Skeletal muscle satellite cell (primary cell): ENCODE measurements at regions not wholly inside any gene's neighbourhood (a gene's known extent, or its start where the extent isn't known, plus 50 kb on each side); places are given as distances from the start of the nearest gene placed in this dataset.
"Not testable (repeated sequence)": the region's sequence is repeated elsewhere in the genome, so short reads cannot be mapped to it uniquely, and the experiment has no call there.

Experiments used
- H3K27me3 ChIP-seq: 2 replicates; pipeline ENCODE4 v1.7.0; 2013; ENCODE audit warnings: low read length; ENCODE audit not compliant: control insufficient read depth, insufficient read depth
- H3K36me3 ChIP-seq: 2 replicates; pipeline ENCODE4 v1.7.0; 2013; ENCODE audit warnings: mild to moderate bottlenecking, control low read depth, low read length; ENCODE audit not compliant: insufficient read depth
- H3K4me1 ChIP-seq: 2 replicates; pipeline ENCODE4 v1.7.0; 2013; ENCODE audit warnings: low read length; ENCODE audit not compliant: control insufficient read depth, insufficient read depth
- H3K4me2 ChIP-seq: 2 replicates; pipeline ENCODE4 v1.7.0; 2013; ENCODE audit warnings: mild to moderate bottlenecking, low read length
- H3K4me3 ChIP-seq: 2 replicates; pipeline ENCODE4 v1.7.0; 2013; ENCODE audit warnings: low read length
- H3K9ac ChIP-seq: 2 replicates; pipeline ENCODE4 v1.7.0; 2013; ENCODE audit warnings: mild to moderate bottlenecking, low read depth, low read length, moderate library complexity
- H3K9me3 ChIP-seq: replicated peaks from 2 replicates; pipeline ENCODE4 v1.7.0; 2013; ENCODE audit warnings: mild to moderate bottlenecking, control low read depth, low read length

- Histone ChIP-seq H3K27me3 (no peaks in the 10 kb centered on the region), H3K4me3 (no peak overlapping the region), H3K9ac (no peak overlapping the region), H3K4me1 (no peaks in the 10 kb centered on the region), H3K9me3 (peaks cover 9% of the 10 kb centered on the region), H3K36me3 (no peaks in the 10 kb centered on the region), H3K4me2 (no peak overlapping the region)
Measured at GRCh38 chr11:115645631-115646317, 141.6 kb upstream of the CADM1 start.

GRCh38 chr11:115644856-115645255 is 140.6 kb upstream of the CADM1 start:
- Histone ChIP-seq H3K36me3 (no peaks in the 10 kb centered on the region), H3K4me2 (no peak overlapping the region), H3K4me1 (no peaks in the 10 kb centered on the region), H3K9ac (no peak overlapping the region), H3K9me3 (peaks cover 7% of the 10 kb centered on the region), H3K27me3 (no peaks in the 10 kb centered on the region), H3K4me3 (no peak overlapping the region)

GRCh38 chr11:115643549-115644270 is 139.5 kb upstream of the CADM1 start:
- Histone ChIP-seq H3K4me1 (no peaks in the 10 kb centered on the region), H3K9me3 (peaks cover 6% of the 10 kb centered on the region), H3K27me3 (no peaks in the 10 kb centered on the region), H3K4me3 (no peak overlapping the region), H3K36me3 (no peaks in the 10 kb centered on the region), H3K4me2 (no peak overlapping the region), H3K9ac (no peak overlapping the region)

DNA sequence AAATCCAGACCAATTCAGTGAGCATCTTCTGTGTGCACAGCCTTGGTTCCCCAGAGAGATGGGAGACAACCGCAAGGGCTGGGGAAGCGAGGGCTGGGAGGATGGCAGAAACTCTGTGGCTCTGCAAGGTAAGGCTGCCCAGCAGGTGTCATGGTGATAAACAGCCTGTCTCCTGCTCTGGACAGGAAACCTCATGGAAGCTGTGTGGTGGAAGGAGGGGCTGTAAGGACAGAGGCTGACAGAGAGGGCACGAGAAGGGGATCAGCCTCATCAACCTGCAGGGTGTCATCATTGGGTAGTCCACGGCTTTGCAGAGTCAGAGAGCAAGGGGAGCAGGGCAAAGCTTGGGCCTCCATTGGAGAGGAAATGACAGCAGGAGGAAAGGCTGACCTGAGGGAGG is 138.4 kb upstream of the CADM1 start:
- no peaks in the 10 kb centered on the region for H3K36me3 ChIP-seq
- H3K9ac ChIP-seq, result no peak overlapping the region
- peaks cover 6% of the 10 kb centered on the region for H3K9me3 ChIP-seq
- no peaks in the 10 kb centered on the region for H3K27me3 ChIP-seq
- no peak overlapping the region for H3K4me3 ChIP-seq
- H3K4me1 ChIP-seq, result no peaks in the 10 kb centered on the region
- H3K4me2 ChIP-seq, result no peak overlapping the region

DNA sequence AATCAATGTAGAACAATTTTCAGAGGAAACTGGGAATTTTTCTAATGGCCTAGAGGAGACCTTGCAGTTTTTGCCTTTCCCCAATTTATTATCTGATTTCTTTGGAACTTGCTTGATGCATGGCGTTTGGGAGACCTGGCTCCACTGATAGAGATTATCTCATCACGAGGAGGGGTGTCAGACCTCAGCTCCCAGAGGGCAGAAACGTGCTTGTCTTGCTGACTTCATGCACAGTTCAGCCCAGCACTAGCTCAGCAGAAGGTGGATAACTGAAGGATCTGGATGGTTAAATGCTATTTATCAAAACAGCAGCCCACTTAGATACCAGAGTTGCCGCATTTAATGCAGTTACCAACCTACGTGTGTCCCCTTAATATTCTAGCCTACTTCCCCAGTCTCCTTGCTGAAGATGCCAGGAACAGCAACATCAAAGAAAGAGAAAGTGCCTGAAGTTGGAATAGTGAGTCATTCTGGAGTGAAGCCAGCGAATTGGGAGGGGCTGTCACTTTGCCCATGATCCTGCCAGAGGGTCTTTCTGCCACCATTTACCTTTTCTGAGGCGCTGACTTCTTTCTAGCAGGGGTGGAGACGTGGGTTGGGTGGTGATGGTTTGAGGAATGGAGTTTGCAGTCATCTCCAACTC is 133.5 kb upstream of the CADM1 start:
- Histone ChIP-seq H3K9me3 (no peaks in the 10 kb centered on the region), H3K36me3 (no peaks in the 10 kb centered on the region), H3K27me3 (no peaks in the 10 kb centered on the region), H3K4me1 (no peaks in the 10 kb centered on the region), H3K4me2 (no peak overlapping the region), H3K9ac (no peak overlapping the region), H3K4me3 (no peak overlapping the region)

DNA sequence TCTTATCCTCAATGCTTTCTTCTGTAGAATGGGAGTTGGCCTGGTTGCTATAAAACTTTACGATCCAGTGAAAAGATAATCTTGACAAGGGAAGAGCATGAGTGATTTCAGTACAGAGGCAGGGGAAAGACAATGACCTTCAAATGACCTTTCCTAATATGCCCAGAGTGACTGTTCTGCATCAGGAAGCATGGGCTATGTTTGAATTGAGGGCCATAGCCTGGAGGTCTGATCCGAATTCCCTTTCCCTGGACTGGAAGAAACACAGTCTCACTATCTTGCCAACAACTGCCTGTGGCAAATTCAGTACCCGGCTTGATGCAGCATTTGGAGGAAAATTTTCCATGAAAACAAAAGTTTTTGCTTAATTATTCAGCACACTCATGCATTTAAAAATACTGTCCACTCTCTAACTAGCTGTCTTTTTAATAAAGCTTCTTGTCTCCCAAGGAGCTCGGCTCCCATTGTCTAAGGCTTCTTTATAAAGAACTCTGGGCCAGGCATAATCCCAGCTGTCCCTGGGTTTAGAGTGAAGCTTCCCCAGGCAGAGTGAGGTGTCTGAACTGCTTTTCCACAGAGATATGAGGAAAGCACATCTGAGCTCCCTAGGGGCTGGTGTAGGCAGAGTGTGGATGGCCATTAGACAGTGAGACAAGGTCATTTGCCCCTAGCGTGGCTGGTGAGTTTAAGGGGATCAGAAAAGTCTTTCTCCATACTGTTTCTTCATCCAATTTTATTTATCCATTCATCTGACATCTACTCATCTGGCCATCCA is 132.7 kb upstream of the CADM1 start:
- no peak overlapping the region for H3K9ac ChIP-seq
- H3K27me3 ChIP-seq, result no peaks in the 10 kb centered on the region
- no peaks in the 10 kb centered on the region for H3K9me3 ChIP-seq
- no peaks in the 10 kb centered on the region for H3K4me1 ChIP-seq
- no peak overlapping the region for H3K4me2 ChIP-seq
- H3K4me3 ChIP-seq, result no peak overlapping the region
- H3K36me3 ChIP-seq, result no peaks in the 10 kb centered on the region

DNA sequence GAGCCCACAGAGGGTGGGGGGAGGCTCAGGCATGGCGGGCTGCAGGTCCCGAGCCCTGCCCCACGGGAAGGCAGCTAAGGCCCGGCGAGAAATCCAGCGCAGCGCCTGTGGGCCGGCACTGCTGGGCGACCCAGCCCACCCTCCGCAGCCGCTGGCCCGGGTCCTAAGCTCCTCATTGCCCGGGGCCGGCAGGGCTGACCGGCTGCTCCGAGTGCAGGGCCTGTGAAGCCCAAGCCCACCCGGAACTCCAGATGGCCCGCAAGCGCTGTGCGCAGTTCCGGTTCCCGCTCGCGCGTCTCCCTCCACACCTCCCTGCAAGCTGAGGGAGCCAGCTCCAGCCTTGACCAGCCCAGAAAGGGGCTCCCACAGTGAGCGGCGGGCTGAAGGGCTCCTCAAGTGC is 129.8 kb upstream of the CADM1 start:
- not testable (repeated sequence) for H3K9ac ChIP-seq, H3K4me1 ChIP-seq, H3K9me3 ChIP-seq, H3K4me3 ChIP-seq, H3K27me3 ChIP-seq, H3K4me2 ChIP-seq, H3K36me3 ChIP-seq

DNA sequence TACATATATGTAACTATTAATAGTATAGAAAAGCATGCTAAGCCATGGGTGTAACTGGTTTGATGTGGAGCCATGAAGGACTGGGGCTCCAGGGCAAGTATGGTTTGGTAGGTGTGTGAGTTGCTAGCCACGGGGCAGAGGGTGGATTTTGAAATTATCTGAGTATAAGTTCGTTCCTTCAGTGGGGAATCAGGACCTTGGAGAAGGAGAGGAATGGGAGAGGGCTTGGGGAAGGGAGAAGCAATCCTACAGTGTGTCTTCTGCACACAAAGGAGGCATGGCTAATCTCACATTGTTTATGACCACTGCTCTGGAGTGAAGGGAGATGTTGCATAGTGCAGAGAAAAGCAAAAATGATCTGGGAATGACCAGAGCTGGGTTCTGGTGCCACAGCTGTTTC is 127.8 kb upstream of the CADM1 start:
- H3K4me1 ChIP-seq, result no peaks in the 10 kb centered on the region
- no peaks in the 10 kb centered on the region for H3K9me3 ChIP-seq
- H3K4me3 ChIP-seq, result no peak overlapping the region
- H3K4me2 ChIP-seq, result no peak overlapping the region
- H3K36me3 ChIP-seq, result no peaks in the 10 kb centered on the region
- H3K9ac ChIP-seq, result no peak overlapping the region
- H3K27me3 ChIP-seq, result no peaks in the 10 kb centered on the region

GRCh38 chr11:115631609-115632008 is 127.4 kb upstream of the CADM1 start:
- Histone ChIP-seq H3K4me3 (no peak overlapping the region), H3K4me2 (no peak overlapping the region), H3K9ac (no peak overlapping the region), H3K27me3 (no peaks in the 10 kb centered on the region), H3K4me1 (no peaks in the 10 kb centered on the region), H3K9me3 (no peaks in the 10 kb centered on the region), H3K36me3 (no peaks in the 10 kb centered on the region)

DNA sequence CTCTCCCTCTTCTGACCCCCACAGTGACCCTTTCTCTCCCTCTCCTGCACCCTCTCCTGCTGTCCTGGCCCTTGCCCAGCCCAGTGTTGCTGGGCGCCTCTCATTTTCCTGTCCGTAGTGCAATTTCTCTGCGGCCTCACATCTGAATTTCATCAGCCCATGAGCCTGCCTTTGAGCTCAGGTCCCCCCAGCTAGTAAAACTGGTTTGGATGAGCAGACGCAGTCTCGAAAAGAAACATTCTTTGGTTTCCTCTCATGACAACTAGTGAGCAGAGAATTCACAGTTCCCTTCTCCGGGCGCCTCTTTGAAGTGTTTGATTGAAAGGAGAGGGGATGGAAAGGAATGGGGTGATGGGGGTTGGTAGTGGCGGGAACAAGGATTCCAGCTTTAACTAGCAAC is 126.0 kb upstream of the CADM1 start:
- Histone ChIP-seq H3K9ac (no peak overlapping the region), H3K4me1 (no peaks in the 10 kb centered on the region), H3K4me3 (no peak overlapping the region), H3K27me3 (no peaks in the 10 kb centered on the region), H3K4me2 (no peak overlapping the region), H3K36me3 (no peaks in the 10 kb centered on the region), H3K9me3 (no peaks in the 10 kb centered on the region)

DNA sequence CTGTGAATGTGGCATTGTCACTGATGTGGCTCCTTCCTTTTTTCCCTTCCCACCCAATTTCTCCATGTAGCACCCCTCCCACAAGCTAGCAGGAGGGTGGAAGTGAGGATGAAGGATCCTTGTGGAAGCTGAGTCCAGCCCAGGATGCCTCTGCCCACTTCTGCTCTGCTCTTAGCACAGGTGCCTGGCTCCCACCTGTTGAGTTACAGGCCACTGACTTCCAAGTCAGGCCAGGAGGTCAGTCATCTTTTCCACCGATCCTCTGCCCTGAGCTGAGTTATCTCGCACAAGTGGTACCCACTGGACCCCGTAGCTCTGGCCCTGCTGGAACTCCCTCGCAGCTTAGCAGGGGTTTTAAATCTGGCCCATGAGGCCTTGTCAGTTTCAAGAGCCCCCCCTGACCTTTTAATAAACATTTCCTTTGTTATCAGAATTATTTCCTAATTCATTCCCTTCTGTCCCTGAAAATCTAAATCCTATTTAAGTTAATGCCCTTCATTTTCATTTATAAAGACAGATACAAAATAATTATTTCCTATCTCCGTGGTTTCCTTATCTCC is 125.3 kb upstream of the CADM1 start:
- Histone ChIP-seq H3K9ac (no peak overlapping the region), H3K27me3 (no peaks in the 10 kb centered on the region), H3K9me3 (no peaks in the 10 kb centered on the region), H3K4me2 (no peak overlapping the region), H3K4me1 (no peaks in the 10 kb centered on the region), H3K36me3 (no peaks in the 10 kb centered on the region), H3K4me3 (no peak overlapping the region)
